GM23338 (cell line): ENCODE measurements at regions not wholly inside any gene's neighbourhood (a gene's known extent, or its start where the extent isn't known, plus 50 kb on each side); places are given as distances from the start of the nearest gene placed in this dataset.

Source experiments
- ATAC-seq: fragments of 200-7000 bp; cut with Tn5 transposase; 3 replicates; pipeline ENCODE4 v1.9.1; 2020
- DNase-seq: peaks from one replicate; pipeline ENCODE4 v3.0.0-alpha.2; 2015; ENCODE audit warnings: low spot score
- H2AFZ ChIP-seq: fragments of 200-600 bp; sonication (generic); 2 replicates; pipeline ENCODE4 v1.8.0; 2016; ENCODE audit warnings: antibody characterized with exemption, mild to moderate bottlenecking, moderate library complexity
- H3F3A ChIP-seq: fragments of 200-600 bp; sonication (generic); replicated peaks from 2 replicates; pipeline ENCODE4 v1.8.0; 2017; ENCODE audit warnings: antibody characterized with exemption, mixed run types, low read depth
- H3K27ac ChIP-seq: fragments of 200-600 bp; sonication (generic); 2 replicates; pipeline ENCODE4 v1.6.1; 2016; ENCODE audit warnings: low read depth
- H3K27me3 ChIP-seq: fragments of 200-600 bp; sonication (generic); 2 replicates; pipeline ENCODE4 v1.8.0; 2016; ENCODE audit warnings: mild to moderate bottlenecking, mixed run types, moderate library complexity; ENCODE audit not compliant: insufficient read depth
- H3K36me3 ChIP-seq: fragments of 200-600 bp; sonication (generic); 2 replicates; pipeline ENCODE4 v1.8.0; 2016; ENCODE audit warnings: mild to moderate bottlenecking; ENCODE audit not compliant: insufficient read depth
- H3K4me1 ChIP-seq: fragments of 200-600 bp; sonication (generic); 2 replicates; pipeline ENCODE4 v1.8.0; 2016; ENCODE audit warnings: mild to moderate bottlenecking, moderate library complexity; ENCODE audit not compliant: insufficient read depth
- H3K4me2 ChIP-seq: fragments of 200-600 bp; sonication (generic); 2 replicates; pipeline ENCODE4 v1.7.1; 2017; ENCODE audit warnings: mixed run types
- H3K4me3 ChIP-seq: fragments of 200-600 bp; sonication (generic); 2 replicates; pipeline ENCODE4 v1.6.1; 2016; ENCODE audit warnings: mixed run types
- H3K79me2 ChIP-seq: fragments of 200-600 bp; sonication (generic); replicated peaks from 2 replicates; pipeline ENCODE4 v1.8.0; 2017; ENCODE audit warnings: mild to moderate bottlenecking; ENCODE audit not compliant: insufficient read depth
- H3K9me2 ChIP-seq: fragments of 200-600 bp; sonication (generic); 2 replicates; pipeline ENCODE4 v1.8.0; 2017; ENCODE audit not compliant: insufficient read depth
- H4K20me1 ChIP-seq: fragments of 200-600 bp; sonication (generic); replicated peaks from 2 replicates; pipeline ENCODE4 v1.8.0; 2017; ENCODE audit warnings: mild to moderate bottlenecking; ENCODE audit not compliant: insufficient read depth
- H3K27ac Mint-ChIP-seq: 2 replicates; pipeline ENCODE4 v1.8.0; 2020; ENCODE audit warnings: inconsistent platforms, mild to moderate bottlenecking, moderate library complexity, mixed read lengths
- H3K27me3 Mint-ChIP-seq: 3 replicates; pipeline ENCODE4 v1.8.0; 2022; ENCODE audit warnings: low read depth, mild to moderate bottlenecking, moderate library complexity, mixed read lengths, inconsistent platforms; ENCODE audit not compliant: insufficient read depth, poor library complexity
- H3K36me3 Mint-ChIP-seq: 3 replicates; pipeline ENCODE4 v1.8.0; 2021; ENCODE audit warnings: low read depth, mild to moderate bottlenecking, inconsistent platforms, moderate library complexity, mixed read lengths
- H3K4me1 Mint-ChIP-seq: 3 replicates; pipeline ENCODE4 v1.8.0; 2020; ENCODE audit warnings: mild to moderate bottlenecking, inconsistent platforms, mixed read lengths
- H3K4me3 Mint-ChIP-seq: 3 replicates; pipeline ENCODE4 v1.8.0; 2021; ENCODE audit warnings: moderate library complexity, mild to moderate bottlenecking, inconsistent platforms, mixed read lengths
- H3K9me3 Mint-ChIP-seq: 3 replicates; pipeline ENCODE4 v1.8.0; 2020; ENCODE audit warnings: moderate library complexity, mild to moderate bottlenecking, inconsistent platforms, mixed read lengths
- CREB1 ChIP-seq: fragments of 250-450 bp; sonication (Bioruptor Pico); IDR thresholded peaks from 2 replicates; pipeline ENCODE4 v1.5.0; 2020; ENCODE audit warnings: low read depth, mild to moderate bottlenecking, moderate library complexity
- EZH2 ChIP-seq: fragments of 200-600 bp; sonication (generic); IDR thresholded peaks from one replicate; pipeline ENCODE4 v1.8.0; 2017; ENCODE audit warnings: antibody characterized with exemption, mild to moderate bottlenecking, low read depth; ENCODE audit not compliant: unreplicated experiment
- EZH2phosphoT487 ChIP-seq: fragments of 200-600 bp; sonication (generic); IDR thresholded peaks from one replicate; pipeline ENCODE4 v1.8.1; 2018; ENCODE audit warnings: antibody characterized with exemption; ENCODE audit not compliant: unreplicated experiment
- JUNB ChIP-seq: IDR thresholded peaks from one replicate; pipeline ENCODE4 v1.6.1; 2016; ENCODE audit warnings: antibody characterized with exemption; ENCODE audit not compliant: unreplicated experiment
- POLR2AphosphoS5 ChIP-seq: IDR thresholded peaks from 2 replicates; pipeline ENCODE4 v1.6.1; 2016; ENCODE audit warnings: antibody characterized with exemption, low read depth
- STAT1 ChIP-seq: IDR thresholded peaks from one replicate; pipeline ENCODE4 v1.6.1; 2016; ENCODE audit warnings: antibody characterized with exemption; ENCODE audit not compliant: unreplicated experiment
- ZNF331 ChIP-seq: fragments of 250-450 bp; sonication (Bioruptor Pico); IDR thresholded peaks from 2 replicates; pipeline ENCODE4 v1.5.0; 2020; ENCODE audit warnings: low read depth, mild to moderate bottlenecking, moderate library complexity
- TF ChIP-seq, protein P1 (sequence below): IDR thresholded peaks from one replicate; pipeline ENCODE4 v1.6.1; 2018; ENCODE audit warnings: antibody characterized with exemption; ENCODE audit not compliant: unreplicated experiment
- TF ChIP-seq, protein P2 (sequence below): fragments of 250-450 bp; sonication (Bioruptor Pico); IDR thresholded peaks from 2 replicates; pipeline ENCODE4 v1.5.0; 2020; ENCODE audit warnings: mild to moderate bottlenecking, moderate library complexity
- TF ChIP-seq, protein P3 (sequence below): IDR thresholded peaks from 2 replicates; pipeline ENCODE4 v1.6.1; 2016; ENCODE audit warnings: antibody characterized with exemption
- TF ChIP-seq, protein P4 (sequence below), 2 experiments: fragments of 200-600 bp in 1 of 2; sonication (generic) in 1 of 2; conservative IDR thresholded peaks; 2 replicates each; pipeline versions ENCODE4 v1.5.1 to v1.6.1; 2016 to 2017; ENCODE audit warnings: antibody characterized with exemption in 2 of 2, low read depth in 2 of 2, mild to moderate bottlenecking in 2 of 2, moderate library complexity in 1 of 2

DNA sequence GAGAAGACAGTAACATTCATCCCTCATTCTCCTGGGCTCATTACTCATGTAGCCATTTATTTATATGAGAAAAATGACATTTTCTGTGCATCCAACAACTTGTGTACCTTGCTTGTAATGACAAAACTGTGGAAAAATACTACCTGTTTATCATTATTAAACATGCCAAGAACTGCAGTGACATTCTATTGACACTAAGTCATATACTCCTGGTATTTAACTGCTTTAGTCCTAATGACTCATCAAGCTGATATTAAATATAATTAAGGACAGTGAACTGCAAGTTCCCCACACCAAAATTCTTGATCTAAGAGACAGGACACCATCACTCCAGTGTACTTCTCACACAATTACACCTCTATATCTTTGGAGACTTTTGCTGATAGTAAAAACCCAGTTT, 1328.7 kb upstream of the RAG2 start:
- no peak overlapping the region for H2AFZ ChIP-seq
- no peak overlapping the region for H3K4me2 ChIP-seq
- H3K79me2 ChIP-seq: no peaks in the 10 kb centered on the region
- Mint-ChIP-seq H3K4me1 (no peaks in the 10 kb centered on the region), H3K4me3 (no peak overlapping the region), H3K9me3 (no peaks in the 10 kb centered on the region), H3K27me3 (no peaks in the 10 kb centered on the region), H3K36me3 (no peaks in the 10 kb centered on the region), H3K27ac (no peak overlapping the region)
- no peaks in the 10 kb centered on the region for H3K36me3 ChIP-seq
- H3K27ac ChIP-seq: no peak overlapping the region
- TF ChIP-seq CREB1 (CRISPR knock-in tag): no peak
- TF ChIP-seq ZNF331 (CRISPR knock-in tag): no peak
- no peak for TF ChIP-seq EZH2
- TF ChIP-seq POLR2AphosphoS5: no peak
- TF ChIP-seq, protein P1, sequence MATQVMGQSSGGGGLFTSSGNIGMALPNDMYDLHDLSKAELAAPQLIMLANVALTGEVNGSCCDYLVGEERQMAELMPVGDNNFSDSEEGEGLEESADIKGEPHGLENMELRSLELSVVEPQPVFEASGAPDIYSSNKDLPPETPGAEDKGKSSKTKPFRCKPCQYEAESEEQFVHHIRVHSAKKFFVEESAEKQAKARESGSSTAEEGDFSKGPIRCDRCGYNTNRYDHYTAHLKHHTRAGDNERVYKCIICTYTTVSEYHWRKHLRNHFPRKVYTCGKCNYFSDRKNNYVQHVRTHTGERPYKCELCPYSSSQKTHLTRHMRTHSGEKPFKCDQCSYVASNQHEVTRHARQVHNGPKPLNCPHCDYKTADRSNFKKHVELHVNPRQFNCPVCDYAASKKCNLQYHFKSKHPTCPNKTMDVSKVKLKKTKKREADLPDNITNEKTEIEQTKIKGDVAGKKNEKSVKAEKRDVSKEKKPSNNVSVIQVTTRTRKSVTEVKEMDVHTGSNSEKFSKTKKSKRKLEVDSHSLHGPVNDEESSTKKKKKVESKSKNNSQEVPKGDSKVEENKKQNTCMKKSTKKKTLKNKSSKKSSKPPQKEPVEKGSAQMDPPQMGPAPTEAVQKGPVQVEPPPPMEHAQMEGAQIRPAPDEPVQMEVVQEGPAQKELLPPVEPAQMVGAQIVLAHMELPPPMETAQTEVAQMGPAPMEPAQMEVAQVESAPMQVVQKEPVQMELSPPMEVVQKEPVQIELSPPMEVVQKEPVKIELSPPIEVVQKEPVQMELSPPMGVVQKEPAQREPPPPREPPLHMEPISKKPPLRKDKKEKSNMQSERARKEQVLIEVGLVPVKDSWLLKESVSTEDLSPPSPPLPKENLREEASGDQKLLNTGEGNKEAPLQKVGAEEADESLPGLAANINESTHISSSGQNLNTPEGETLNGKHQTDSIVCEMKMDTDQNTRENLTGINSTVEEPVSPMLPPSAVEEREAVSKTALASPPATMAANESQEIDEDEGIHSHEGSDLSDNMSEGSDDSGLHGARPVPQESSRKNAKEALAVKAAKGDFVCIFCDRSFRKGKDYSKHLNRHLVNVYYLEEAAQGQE: no peak
- TF ChIP-seq STAT1: no peak
- TF ChIP-seq JUNB: no peak
- TF ChIP-seq, protein P2, sequence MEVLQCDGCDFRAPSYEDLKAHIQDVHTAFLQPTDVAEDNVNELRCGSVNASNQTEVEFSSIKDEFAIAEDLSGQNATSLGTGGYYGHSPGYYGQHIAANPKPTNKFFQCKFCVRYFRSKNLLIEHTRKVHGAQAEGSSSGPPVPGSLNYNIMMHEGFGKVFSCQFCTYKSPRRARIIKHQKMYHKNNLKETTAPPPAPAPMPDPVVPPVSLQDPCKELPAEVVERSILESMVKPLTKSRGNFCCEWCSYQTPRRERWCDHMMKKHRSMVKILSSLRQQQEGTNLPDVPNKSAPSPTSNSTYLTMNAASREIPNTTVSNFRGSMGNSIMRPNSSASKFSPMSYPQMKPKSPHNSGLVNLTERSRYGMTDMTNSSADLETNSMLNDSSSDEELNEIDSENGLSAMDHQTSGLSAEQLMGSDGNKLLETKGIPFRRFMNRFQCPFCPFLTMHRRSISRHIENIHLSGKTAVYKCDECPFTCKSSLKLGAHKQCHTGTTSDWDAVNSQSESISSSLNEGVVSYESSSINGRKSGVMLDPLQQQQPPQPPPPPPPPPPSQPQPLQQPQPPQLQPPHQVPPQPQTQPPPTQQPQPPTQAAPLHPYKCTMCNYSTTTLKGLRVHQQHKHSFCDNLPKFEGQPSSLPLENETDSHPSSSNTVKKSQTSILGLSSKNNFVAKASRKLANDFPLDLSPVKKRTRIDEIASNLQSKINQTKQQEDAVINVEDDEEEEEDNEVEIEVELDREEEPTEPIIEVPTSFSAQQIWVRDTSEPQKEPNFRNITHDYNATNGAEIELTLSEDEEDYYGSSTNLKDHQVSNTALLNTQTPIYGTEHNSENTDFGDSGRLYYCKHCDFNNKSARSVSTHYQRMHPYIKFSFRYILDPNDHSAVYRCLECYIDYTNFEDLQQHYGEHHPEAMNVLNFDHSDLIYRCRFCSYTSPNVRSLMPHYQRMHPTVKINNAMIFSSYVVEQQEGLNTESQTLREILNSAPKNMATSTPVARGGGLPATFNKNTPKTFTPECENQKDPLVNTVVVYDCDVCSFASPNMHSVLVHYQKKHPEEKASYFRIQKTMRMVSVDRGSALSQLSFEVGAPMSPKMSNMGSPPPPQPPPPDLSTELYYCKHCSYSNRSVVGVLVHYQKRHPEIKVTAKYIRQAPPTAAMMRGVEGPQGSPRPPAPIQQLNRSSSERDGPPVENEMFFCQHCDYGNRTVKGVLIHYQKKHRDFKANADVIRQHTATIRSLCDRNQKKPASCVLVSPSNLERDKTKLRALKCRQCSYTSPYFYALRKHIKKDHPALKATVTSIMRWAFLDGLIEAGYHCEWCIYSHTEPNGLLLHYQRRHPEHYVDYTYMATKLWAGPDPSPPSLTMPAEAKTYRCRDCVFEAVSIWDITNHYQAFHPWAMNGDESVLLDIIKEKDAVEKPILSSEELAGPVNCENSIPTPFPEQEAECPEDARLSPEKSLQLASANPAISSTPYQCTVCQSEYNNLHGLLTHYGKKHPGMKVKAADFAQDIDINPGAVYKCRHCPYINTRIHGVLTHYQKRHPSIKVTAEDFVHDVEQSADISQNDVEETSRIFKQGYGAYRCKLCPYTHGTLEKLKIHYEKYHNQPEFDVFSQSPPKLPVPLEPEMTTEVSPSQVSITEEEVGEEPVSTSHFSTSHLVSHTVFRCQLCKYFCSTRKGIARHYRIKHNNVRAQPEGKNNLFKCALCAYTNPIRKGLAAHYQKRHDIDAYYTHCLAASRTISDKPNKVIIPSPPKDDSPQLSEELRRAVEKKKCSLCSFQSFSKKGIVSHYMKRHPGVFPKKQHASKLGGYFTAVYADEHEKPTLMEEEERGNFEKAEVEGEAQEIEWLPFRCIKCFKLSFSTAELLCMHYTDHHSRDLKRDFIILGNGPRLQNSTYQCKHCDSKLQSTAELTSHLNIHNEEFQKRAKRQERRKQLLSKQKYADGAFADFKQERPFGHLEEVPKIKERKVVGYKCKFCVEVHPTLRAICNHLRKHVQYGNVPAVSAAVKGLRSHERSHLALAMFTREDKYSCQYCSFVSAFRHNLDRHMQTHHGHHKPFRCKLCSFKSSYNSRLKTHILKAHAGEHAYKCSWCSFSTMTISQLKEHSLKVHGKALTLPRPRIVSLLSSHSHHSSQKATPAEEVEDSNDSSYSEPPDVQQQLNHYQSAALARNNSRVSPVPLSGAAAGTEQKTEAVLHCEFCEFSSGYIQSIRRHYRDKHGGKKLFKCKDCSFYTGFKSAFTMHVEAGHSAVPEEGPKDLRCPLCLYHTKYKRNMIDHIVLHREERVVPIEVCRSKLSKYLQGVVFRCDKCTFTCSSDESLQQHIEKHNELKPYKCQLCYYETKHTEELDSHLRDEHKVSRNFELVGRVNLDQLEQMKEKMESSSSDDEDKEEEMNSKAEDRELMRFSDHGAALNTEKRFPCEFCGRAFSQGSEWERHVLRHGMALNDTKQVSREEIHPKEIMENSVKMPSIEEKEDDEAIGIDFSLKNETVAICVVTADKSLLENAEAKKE (CRISPR knock-in tag): no peak
- TF ChIP-seq, protein P3, sequence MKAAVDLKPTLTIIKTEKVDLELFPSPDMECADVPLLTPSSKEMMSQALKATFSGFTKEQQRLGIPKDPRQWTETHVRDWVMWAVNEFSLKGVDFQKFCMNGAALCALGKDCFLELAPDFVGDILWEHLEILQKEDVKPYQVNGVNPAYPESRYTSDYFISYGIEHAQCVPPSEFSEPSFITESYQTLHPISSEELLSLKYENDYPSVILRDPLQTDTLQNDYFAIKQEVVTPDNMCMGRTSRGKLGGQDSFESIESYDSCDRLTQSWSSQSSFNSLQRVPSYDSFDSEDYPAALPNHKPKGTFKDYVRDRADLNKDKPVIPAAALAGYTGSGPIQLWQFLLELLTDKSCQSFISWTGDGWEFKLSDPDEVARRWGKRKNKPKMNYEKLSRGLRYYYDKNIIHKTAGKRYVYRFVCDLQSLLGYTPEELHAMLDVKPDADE: no peak
- TF ChIP-seq, protein P4, sequence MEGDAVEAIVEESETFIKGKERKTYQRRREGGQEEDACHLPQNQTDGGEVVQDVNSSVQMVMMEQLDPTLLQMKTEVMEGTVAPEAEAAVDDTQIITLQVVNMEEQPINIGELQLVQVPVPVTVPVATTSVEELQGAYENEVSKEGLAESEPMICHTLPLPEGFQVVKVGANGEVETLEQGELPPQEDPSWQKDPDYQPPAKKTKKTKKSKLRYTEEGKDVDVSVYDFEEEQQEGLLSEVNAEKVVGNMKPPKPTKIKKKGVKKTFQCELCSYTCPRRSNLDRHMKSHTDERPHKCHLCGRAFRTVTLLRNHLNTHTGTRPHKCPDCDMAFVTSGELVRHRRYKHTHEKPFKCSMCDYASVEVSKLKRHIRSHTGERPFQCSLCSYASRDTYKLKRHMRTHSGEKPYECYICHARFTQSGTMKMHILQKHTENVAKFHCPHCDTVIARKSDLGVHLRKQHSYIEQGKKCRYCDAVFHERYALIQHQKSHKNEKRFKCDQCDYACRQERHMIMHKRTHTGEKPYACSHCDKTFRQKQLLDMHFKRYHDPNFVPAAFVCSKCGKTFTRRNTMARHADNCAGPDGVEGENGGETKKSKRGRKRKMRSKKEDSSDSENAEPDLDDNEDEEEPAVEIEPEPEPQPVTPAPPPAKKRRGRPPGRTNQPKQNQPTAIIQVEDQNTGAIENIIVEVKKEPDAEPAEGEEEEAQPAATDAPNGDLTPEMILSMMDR (conservative IDR thresholded peaks at IDR 0.05; ENCODE audit: low read depth in 2 of 2): no peak
- no peak for TF ChIP-seq EZH2phosphoT487
- no peaks in the 10 kb centered on the region for H3K9me2 ChIP-seq
- H3K4me1 ChIP-seq: no peaks in the 10 kb centered on the region
- no peak for DNase-seq
- H4K20me1 ChIP-seq: no peaks in the 10 kb centered on the region
- H3K4me3 ChIP-seq: no peak overlapping the region
- H3F3A ChIP-seq: no peaks in the 10 kb centered on the region
- H3K27me3 ChIP-seq: no peaks in the 10 kb centered on the region
- no peak for ATAC-seq
